HG03378 (cell line): ENCODE measurements at regions not wholly inside any gene's neighbourhood (a gene's known extent, or its start where the extent isn't known, plus 50 kb on each side); places are given as distances from the start of the nearest gene placed in this dataset.

ENCODE experiments used
- ATAC-seq: cut with Tn5 transposase; IDR thresholded peaks from one replicate; pipeline ENCODE4 v1.9.1; 2021; ENCODE audit warnings: mild to moderate bottlenecking, moderate library complexity; ENCODE audit not compliant: unreplicated experiment

DNA sequence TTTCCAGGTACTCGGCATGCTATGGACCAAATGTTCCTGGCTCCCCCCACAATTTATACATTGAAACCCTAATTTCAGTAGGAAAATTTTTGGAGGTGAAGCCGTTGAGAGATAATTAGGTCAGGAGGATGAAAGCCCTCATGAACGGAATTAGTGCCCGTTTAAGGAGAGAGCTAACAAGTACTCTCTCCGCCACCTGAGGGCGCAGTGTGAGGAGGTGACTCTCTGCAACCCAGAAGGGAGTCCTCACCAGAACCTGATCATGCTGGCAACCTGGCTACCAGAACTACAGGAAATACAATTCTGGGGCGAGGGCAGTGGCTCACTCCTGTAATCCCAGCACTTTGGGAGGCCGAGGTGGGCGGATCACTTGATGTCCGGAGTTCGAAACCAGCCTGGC, 397.8 kb downstream of the SLITRK5 start:
- ATAC-seq, result no peak

GRCh38 chr13:88071371-88071770, 400.2 kb downstream of the SLITRK5 start:
- no peak for ATAC-seq

- no peak for ATAC-seq
Observed at GRCh38 chr13:88074794-88075510, 403.8 kb downstream of the SLITRK5 start.

GRCh38 chr13:88085036-88085435, 413.9 kb downstream of the SLITRK5 start:
- no peak for ATAC-seq

DNA sequence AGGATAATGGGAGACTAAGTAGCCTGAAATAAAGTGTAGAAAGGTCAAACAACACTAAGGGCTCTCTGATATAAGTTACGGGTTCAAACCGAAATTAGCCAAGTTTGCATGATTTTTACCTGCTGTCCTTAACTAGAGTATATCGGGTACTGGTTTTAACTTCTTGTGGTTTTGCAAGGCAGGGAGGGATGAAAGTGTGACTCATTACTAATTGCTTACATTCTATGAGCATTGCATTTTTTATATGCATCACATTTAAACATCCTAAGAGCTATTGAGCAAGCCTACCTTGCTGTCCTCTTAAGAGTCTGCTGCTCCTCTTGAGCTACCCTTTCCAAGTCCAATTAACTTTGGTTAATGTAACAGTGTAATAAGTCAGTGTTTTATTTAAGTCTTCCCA, 415.4 kb downstream of the SLITRK5 start:
- ATAC-seq, result no peak

GRCh38 chr13:88097541-88097940, 426.4 kb downstream of the SLITRK5 start:
- ATAC-seq, result no peak

GRCh38 chr13:88103824-88104223, 432.7 kb downstream of the SLITRK5 start:
- no peak for ATAC-seq

GRCh38 chr13:88104576-88104975, 433.4 kb downstream of the SLITRK5 start:
- ATAC-seq, result no peak

DNA sequence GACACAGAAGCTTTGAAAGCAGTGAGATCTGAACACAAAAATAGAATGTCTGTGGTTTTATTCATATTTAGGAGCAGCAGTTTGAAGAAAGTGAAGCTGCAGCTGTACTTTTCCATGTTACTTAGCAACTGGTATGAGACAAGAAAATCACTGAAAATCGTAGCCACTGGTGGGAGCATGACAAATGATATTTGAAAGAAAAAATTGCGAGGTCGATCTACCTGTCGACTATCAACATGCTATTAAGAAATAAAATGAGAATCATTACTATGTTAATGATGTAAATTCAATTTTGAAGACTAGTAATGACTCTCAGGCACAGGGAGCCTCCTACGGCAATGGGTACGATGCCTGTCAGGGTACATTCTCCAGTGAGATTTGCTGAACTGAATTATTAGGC, 436.4 kb downstream of the SLITRK5 start:
- no peak for ATAC-seq

DNA sequence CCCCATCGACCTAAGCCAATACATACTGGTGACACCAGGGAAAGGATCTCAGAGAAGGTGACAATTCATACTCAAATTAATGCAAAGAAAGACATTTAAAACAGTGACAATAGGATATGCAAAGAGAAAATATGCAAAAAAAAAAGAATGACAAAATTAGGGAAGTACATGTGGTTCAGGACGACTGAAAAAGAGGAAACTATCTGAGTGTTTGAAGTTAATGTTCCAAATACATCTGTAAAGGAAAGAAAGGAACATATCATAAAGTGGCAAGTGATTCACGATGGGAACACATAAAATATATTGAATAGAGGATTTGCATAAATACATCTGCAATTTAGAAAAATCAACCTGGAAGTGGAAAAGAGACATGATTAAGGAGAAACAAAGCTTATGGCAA, 441.4 kb downstream of the SLITRK5 start:
- ATAC-seq, result no peak

DNA sequence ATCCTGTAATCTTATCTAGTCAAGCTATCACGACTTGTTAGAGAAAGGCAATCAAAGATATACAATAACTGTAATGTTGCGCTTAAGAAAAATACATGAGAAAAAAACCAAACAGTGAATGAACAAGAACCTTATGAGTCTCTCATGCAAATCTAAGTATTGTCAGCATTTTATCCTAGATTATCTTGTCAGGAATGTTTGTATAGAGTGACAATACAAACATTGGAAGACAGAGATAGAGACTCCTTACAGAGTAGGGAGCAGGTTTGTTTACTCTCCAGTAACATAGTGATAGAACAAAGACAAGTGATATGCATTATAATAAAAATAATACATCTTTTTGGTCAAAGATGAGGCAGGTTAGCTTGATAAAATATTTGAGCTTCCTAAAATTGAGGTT, 444.8 kb downstream of the SLITRK5 start:
- ATAC-seq, result no peak

- ATAC-seq, result no peak
Observed at GRCh38 chr13:88118952-88119351, 447.8 kb downstream of the SLITRK5 start.

- no peak for ATAC-seq
Observed at GRCh38 chr13:88124142-88124541, 453.0 kb downstream of the SLITRK5 start.

- no peak for ATAC-seq
Observed at GRCh38 chr13:88125055-88125454, 453.9 kb downstream of the SLITRK5 start.

DNA sequence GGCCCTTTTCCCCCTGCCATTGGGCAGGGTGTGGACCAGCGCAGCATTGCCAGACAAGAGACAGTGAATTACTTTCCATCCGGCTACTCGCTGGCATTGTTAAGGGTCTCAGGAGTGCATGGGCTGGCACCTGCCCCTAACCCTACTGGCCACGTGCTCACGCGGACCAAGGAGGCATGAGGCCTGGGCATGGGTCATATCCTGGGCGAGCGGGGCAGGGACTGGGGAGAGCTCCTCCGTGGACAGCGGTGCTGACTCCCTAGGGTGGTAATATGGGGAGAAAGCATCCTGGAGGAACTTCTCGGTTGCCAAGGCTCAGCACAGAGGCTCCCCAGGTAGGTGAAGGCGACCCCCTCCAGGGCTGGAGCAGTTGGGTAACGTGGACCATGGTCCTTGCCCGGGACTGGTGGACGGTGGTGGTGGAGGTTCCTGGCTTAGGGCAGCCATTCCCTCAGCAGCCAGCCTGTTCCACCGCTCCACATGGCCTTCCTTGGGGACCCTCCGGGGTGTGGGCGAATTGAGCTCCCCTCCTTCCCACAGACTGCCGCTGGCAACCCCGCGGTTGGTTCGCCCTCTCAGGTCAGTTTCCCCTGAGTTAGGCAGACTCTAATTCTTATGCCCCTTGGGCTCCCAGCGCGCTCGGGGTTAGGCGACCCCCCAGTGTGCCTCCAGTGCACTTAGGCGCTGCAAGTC, 465.1 kb downstream of the SLITRK5 start:
- no peak for ATAC-seq

DNA sequence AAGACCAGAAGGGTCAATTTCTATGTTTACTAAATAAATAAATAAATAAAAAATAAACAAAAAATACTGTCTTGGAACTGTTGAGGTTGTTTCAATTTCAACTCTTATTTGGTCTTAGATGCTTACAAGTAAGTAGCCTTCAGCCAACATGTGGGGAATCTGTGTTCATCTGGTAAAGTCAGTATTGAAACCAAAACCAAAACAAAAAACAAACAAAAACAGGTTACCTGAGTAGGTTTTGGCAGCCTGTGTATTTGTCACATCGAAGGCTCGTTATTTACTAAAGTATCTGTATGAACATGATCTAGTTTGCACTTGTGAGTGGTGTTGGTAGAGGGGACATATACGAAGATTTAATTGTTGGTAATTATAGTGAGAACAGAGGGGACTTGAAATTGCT, 471.5 kb downstream of the SLITRK5 start:
- no peak for ATAC-seq

- ATAC-seq, result no peak
Observed at GRCh38 chr13:88144580-88144979, 473.4 kb downstream of the SLITRK5 start.

GRCh38 chr13:88153353-88153752, 482.2 kb downstream of the SLITRK5 start:
- ATAC-seq, result no peak

GRCh38 chr13:88154001-88154400, 482.8 kb downstream of the SLITRK5 start:
- no peak for ATAC-seq

DNA sequence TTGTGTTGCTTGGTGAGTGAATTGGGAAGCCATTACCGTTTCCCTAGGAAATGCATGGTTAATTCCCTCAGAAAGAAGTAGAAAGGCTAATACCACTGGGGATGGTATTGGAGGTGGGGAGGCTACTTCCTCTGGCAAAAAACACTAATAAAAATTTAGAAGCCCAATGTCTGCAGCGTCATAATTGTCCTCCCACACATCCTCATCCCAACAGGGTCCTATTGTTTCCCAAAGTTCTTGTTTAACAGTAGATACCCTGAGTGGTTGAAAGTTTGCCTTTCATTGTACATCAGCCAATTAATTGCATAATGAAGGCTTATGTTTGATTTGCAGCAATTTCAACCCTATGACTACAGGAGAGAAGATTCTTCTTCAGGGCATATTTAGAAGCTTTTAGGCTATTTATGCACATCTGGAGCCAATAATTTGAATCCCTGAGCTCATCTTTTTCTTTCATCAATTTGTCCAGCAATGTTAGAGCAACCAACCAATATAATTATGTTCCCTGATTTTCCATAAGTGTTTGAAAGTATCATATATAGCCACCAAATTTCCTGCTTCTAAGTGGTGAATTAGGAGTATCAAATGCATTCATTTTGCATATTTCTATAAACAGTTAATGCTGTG, 491.0 kb downstream of the SLITRK5 start:
- ATAC-seq, result no peak

DNA sequence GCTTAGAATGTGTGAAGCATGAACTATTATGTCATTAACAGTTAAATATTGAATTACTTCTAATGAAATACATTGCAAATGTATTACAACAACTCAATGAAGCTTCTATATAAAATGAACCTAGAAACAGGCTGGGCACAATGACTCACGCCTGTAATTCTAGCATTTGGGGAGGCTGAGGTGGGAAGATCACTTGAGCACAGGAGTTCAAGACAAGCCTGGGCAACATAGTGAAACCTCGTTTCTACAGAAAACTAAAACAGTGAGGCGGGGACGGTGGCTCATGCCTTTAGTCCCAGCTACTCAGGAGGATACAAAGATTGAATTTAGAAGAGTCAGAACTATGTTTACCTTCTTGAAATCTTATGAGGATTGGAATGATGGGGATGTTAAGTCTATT, 505.1 kb downstream of the SLITRK5 start:
- no peak for ATAC-seq

DNA sequence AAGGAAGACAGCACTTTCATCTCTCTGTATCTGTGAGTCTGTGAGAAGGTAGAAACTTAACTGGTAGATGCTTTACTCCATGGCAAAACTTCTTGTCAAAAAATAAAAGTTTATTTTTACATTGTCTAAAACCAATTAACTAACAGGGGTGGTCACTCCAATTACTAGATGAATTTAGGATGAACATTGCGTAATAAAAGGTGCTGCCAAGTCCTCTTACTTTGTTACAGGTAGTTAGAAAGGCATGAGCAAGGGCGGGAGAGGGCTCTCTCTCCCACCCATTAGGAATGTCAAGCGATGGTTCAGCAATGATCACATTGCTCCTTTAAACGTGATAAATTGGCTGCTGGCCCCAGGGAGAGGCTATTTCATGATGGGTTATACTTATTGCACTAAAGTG, 512.3 kb downstream of the SLITRK5 start:
- no peak for ATAC-seq
